ENCODE measurements at regions not wholly inside any gene's neighbourhood (a gene's known extent, or its start where the extent isn't known, plus 50 kb on each side); places are given as distances from the start of the nearest gene placed in this dataset.

DNA sequence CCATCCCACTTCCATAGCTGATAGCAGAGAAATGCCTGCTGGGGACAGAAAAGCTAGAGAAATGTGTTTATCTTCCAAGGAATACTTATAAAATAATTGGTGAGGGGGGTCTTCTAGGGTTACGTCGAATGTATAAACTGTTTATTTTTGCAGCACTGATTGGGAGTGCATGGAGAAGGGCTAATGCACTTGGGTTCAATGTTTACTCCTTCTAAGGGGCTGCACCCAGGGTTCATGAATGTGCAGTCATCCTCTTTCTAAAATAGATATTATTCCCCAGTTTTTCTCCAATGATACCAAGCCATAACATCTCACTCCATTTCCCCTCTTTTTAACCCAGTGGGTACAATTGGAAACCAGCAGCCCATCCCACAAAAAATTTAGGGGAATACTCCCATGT lies 336.9 kb downstream of the ETS1 start:
- DNase-seq: no peak

DNA sequence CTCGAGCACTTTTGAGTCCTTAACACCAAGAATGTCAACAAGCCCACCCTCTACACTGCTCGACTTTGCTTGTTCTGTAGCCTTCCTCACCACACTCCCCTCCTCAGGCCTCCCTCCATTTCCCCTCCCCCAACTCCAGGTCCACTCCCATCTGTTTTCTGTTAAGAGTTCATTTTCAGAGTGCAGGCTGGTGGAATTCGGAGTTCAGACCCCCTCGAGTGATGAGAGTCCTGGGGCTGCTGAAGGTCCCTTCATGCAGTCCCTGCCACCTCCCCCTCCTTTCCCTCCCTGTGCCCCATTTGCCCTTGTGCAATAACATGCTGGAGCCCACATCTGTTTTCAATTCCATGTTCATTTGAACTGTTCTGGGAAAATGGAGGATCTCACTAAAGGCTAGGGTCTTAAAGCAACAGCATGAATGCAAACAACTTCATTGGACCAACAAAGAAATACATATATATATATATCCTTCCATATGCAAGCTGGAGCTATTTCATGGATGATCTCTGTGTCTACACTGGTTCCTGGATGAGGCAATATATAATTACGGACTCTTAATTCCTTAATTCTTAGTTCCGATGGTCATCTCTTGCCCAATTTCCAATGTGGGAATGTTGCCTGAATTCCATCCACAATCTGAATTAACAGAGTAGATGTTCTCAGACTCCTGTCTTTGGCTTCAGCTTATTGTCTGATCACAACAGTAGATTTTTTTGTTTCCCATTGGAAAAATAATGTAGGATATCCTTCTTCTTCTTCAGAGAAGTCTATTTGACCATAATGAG lies 340.4 kb downstream of the ETS1 start:
- DNase-seq: no peak

DNA sequence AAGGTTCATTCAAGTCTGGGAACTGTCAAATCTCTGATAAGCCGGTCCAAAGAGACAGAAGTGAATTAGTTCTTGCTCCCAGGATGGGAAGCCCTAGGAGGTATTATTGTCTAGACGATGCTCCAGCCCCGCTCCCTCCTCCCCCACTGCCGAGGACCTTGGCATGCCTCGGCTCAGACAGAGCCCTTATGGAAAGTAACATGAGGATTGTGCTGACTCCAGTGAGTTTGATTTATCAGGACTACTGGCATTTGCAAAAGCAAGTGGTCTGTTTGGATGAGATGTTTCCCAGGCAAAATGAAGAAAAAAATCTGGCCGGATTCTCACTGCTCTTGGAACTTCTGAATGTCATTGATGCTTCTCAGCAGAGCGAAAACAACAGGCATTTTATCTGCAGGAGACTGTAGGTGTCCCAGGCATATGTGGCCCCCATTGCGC lies 341.0 kb downstream of the ETS1 start:
- DNase-seq: no peak

DNA sequence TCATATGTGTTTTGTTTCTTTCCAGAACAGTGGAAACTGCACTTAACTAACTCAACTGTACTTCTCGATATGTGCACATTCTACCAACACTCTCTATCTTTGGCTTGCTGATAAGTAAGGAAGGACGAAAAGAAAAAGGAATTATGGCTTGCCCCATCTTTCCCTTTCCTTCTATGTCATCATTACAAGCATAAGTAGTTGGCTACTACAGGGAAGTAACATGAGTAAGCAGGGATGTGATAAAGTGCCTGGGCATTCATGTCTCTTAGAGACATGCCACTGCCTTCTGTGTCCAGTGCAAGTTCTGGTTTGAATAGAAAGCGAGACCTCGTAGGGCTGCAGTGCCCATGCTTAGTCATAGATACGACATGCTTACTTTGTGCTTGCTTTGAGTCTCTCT lies 342.5 kb downstream of the ETS1 start:
- DNase-seq: no peak

DNA sequence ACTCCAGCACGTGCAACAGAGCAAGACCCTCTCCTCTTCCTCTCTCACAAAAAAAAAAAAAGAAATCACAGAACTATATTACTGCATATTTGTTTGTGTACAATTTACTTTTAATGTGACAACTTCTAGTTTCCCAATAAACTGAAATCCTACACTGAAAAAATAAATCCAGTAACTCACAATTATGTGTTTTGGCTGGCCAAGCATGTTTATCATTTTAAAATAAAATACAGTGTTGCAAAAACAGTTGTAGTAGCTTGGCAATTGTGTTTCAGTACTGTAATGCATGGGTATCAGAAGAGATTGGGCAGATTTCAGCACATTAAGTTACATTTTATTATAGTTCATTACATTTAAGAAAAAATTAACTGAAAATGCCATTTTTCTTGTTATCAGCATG lies 344.9 kb downstream of the ETS1 start:
- DNase-seq: no peak

DNA sequence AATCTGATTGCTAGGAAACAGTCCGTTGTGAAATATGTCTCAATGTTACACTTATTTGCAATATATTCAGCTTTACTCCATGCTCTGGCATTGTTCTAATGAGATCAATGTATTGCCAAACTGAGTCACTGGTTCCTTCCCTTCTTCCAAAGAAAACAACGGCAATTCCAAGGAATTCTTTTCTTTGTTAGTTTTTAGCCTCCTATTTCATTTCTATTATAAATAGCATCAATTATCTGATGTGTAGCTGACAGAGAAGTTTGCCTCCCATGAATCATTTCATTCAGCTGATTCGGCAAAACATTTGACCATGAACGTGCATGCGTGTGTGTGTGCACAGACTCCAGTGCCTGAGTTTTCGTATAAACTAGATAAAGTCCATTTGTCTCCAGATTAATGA lies 346.8 kb downstream of the ETS1 start:
- DNase-seq: no peak

DNA sequence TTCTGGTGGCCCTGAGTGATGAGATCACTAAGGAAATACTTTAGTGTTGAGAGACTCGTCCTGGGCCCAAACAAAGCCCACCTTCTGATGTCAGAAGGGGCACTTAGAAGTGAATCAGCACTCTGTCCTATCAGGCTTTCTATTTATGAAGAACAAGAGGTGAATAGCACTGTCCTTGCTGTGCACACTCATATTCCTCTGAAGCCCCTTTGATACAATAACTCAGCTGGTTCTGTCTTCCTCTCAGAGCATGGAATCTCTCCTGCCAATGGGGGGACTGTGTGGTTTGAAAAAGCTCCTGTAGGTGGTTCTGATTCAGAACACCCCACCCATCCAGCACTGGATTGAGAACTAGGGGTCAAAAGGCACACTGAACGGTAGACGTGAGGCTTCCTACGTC lies 348.1 kb downstream of the ETS1 start:
- DNase-seq: no peak

DNA sequence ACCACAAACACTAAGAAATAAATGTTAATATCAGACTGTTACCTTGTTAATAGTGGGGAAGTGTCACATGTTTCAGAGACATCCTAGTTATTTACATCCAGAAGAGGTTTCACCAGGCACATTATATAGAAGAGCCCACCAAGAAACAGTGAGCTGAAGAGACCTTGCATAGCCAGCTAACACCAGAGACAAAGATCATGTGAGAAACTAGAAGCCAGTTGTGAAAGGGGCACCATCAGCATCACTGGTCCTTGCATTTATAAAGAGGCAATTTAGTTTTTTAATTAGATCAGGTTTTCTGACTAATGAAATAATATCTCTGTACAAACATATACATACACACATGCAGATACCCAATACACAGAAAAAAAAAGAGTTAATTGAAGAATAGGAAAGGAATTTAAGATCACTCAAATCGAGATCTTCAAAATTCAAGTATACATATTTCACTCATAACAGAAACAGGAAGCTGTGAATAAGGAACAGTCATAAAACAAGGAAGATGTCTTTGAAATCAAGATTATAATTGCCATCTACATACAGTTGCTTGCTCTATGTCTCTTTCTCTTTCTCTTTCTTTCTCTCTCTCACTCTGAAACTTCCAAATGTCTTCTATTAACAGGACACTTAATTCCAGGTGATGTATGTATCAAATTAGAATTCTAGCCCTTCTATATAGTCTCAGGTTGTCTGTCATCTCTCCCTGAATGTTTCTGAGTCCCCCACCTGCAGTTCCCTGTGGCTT lies 348.7 kb downstream of the ETS1 start:
- DNase-seq: no peak

DNA sequence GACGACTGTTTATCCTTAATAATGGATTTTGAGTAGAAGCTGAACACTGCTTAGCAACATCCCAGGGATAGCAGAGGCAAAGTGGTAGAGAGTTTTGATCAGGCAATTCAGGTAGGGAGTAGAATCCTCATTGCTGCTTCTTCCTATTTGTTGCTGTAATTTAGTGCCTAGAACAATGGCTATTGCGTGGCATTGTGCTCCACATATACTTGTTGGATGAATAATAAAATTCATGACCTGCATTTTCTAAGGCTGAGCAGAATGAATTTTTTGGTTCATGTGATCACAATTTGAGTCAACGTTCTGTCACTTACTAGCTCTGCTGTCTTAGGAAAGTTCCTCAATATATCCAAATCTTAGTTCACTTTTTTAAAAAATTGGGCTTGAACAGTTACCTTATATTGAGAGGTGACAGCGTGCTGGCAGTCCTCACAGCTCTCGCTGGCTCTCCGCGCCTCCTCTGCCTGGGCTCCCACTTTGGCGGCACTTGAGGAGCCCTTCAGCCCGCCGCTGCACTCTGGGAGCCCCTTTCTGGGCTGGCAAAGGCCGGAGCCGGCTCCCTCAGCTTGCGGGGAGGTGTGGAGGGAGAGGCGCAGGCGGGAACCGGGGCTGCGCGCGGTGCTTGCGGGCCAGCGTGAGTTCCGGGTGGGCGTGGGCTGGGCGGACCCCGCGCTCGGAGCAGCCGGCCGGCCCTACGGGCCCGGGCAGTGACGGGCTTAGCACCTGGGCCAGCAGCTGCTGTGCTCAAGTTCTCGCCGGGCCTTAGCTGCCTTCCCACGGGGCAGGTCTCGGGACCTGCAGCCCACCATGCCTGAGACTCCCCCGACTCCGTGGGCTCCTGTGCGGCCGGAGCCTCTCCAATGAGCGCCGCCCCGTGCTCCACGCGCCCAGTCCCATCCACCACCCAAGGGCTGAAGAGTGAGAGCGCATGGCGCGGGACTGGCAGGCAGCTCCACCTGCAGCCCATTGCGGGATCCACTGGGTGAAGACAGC lies 350.6 kb downstream of the ETS1 start:
- DNase-seq: no peak

DNA sequence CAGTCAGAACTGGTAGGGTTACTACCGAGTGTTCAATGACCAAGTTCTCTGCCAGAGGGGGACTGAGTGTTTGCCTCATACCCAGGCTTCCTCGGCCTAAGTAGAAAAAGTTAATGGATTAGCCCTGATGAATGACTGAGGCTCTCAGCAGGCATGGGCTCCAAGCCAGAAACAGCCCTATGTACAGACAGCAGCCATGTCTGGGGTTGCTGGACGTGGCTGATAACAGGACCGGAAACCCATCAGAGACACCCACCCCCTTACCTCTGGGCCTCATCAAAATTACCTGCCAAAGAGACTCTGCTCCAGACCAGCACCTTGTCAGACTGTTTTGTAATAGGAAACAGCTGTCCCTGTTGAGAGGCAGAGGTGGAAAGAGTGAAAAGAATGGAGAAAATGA lies 351.4 kb downstream of the ETS1 start:
- no peak for DNase-seq

DNA sequence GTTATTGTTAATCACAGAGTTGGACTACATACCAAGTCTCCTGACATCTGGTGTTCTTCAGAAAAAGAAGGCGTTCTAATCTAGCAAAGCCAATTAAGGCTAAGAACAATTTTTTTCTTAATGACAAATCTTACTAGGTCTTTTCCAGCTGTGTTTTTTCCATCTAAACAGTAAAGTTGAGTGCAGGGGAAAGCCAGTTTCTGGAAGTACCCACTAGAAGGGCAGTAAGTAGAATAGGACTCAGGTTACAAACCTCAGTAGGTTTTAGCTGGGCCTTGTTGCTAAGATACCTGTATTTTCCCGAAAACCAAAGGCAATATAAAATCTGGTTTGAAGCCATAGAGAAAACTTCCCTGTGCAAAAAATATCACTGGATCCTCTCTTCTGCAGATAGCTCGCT lies 351.9 kb downstream of the ETS1 start:
- peak; percentile 21 for DNase-seq

DNA sequence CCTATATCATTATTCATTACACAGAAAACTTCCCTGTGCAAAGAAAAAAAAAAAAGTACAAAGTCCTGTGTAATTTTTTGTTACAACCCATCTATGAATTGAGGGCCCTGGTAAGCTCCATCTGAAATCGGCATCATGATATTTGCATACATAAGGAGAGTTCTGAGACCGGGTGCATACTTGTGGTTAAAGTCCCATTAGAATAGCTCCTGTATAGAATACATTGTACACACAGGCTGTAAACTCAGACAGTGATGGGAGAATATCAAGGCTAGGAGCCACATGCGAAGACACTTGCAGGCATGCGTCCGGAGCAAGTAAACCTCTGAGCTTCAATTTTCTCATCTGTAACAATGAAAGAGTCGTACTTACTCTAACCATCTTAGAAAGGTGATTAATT lies 353.2 kb downstream of the ETS1 start:
- DNase-seq: no peak

DNA sequence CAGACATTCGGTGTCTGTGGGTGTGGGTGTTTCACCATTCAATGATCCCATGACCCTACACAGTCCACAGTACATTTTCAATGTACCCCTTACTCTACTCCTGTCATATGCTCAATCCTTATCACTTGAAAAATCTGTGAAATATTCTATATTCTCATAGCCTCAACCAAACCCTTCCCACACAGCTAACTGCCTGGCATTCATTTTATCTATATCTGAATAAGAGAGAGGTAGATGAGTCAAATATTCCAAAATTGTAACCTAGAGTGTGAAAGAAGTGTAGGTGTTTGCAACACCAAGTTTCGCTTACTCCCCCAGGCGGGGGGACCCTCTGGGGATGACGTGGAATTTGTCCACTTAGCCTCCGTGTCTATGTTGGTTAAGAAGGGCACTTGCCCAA lies 354.8 kb downstream of the ETS1 start:
- no peak for DNase-seq

DNA sequence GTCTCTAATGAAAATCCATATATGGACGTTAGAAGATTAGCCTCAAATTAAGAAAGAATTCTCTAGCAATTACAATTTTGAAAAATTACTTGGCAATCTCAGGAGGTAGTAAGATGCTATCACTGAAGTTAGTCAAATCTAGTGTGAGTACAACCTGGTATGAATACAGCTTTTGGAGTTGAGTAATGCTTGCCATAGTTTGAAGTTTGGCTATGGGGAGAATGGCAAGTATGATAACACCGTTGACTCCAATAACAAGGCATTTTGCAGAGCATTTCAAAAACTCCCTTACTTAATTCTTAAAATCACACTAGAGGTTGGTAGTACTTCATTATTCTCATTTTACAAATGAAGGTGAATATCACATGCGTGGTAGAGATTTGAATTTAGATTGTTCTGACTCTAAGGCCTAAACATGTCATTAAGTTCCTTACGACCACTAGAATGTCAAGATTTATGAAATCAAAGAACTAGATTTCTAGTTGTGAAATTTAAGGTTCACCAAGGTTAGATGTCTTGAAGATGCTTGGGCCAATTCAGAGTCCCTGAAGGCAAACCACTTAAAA lies 355.4 kb downstream of the ETS1 start:
- no peak for DNase-seq

DNA sequence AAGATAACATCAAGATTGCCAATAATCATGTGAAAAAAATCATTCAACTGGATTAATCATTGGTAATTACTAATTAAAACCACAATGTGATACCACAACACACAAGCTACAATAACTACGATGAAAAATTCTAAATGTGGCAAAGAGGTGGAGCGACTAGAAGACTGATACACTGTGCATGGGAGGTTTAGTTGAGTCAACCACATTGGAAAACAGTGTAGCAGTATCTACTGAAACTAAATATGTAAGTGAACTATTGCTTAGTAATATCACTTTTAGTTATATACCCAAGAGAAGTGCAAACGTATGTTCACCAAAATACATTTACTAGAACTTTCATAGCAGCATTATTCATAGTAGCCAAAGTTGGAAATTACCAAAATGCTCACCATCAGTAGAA lies 359.9 kb downstream of the ETS1 start:
- DNase-seq: no peak

DNA sequence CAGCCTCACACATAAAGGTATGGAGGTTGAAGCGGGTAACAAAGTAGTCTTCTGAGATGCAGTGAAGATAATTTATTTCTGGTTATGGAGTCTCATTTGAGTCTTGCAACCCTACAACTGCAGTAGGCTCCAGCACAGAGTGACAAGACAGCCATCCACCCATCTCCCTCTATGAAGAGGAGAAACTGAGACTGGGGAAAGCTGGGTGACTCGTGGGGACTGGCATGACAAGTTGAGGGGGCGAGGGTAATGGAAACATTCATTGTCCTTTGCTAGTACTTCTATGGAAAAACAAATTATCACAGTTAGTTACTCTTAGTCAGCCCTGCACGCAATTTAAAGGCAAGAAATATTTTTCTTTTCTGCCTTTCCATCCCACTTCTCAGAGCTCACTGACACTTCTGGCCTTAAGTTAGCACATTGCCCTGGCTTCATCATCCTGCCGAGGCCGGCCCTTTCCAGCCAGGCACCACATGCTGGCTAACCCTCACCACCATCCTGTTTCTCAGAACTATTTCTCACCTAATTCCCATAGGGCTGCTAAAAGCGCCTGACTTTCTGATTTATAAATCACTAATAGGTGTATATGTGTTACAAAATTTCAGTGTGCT lies 361.1 kb downstream of the ETS1 start:
- DNase-seq: no peak

DNA sequence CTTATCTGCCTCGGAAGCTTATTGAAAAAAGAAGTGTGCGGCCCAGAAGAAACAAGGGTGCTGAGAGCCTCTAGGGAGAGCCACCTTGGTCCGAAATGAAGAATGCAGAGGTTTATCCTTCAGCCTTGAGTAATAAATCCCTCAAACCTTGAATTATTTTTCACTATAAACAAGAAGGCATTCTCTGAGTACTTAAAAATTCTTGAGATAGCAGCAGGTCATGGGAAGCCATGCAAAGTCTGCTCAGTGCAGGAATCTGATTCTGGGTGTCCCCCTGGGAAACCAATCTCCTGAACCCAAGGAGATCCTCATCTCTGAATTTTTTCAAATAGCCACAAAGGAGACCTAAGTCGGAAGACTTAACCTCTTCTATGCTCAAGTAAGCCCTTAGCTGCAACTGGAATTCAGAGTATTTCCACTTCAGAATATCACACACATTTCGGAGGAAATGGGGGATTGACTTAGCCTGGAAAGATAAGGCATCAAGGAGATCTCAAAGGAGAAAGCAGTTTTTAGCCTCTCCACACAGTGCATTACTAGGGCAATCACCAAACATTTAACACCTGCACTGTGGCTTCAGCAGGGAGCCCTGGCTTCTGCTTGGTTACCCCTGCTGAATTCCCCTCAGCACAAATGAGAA lies 365.0 kb downstream of the ETS1 start:
- DNase-seq: no peak

DNA sequence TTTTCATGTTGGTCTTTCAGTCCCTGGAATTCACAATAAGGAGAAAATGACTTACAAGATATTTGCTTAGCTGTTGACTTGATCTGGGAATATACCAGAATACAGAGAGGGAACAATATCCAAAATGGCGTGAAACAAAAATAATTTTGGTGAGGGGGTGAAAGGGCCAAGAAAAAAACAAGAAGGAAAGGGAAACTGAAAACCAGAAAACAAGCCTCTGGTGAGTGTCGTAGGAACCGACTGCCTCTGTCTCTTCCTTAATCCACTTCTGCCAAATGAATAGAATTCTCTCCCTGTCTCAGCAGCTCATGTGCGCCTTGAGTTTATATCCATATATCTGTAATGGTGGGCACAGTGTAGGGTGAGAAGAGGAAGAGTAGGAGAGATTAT lies 367.6 kb downstream of the ETS1 start:
- DNase-seq: no peak

DNA sequence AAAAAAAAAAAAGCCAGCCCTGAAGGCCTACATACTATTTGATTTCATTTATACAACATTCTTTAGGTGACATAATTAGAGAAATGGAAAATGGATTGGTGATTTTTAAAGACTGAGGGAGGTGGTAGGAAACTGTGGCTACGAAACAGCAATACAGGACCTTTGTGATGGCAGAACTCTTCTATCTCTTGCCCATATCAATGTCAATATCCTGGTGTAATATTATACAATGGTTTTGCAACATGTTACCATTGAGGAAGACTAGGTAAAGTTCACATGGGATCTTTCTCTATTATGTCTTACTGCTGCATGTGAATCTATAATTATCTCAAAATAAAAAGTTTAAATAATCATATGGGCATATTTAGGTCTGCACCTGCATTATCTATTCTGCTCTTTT lies 371.2 kb downstream of the ETS1 start:
- no peak for DNase-seq

DNA sequence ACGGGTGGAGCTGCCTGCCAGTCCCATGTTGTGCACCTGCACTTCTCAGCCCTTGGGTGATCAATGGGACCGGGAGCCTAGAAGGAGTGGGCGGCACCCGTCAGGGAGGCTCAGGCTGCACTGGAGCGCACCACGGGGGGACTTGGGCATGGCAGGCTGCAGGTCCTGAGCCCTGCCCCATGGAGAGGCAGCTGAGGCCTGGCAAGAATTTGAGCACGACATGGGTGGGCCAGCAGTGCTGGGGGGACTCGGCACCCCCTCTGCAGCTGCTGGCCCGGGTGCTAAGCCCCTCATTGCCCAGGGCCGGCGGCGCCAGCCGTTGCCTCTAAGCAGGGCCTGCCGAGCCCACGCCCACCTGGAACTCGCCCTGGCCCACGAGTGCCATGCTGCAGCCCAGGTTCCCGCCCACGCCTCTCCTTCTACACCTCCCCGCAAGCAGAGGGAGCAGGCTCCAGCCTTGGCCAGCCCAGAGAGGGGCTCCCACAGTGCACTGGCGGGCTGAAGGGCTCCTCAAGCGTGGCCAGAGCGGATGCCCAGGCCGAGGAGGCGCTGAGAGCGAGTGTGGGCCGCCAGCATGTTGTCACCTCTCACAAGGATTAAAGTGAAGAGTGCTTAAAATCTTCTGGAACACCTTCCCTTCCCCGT lies 372.0 kb downstream of the ETS1 start:
- no peak for DNase-seq

DNA sequence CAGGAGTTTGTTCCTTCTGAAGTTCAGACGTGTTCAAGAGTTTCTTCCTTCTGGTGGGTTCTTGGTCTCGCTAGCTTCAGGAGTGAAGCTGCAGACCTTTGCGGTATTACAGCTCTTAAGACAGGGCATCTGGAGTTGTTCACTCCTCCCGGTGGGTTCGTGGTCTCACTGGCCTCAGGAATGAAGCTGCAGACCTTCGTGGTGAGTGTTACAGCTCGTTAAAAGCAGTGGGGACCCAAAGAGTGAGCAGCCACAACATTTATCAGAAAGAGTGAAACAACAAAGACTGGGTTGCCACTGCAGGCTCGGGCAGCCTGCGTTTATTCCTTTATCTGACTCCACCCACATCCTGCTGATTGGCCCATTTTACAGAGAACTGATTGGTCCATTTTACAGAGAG lies 373.1 kb downstream of the ETS1 start:
- no peak for DNase-seq

DNA sequence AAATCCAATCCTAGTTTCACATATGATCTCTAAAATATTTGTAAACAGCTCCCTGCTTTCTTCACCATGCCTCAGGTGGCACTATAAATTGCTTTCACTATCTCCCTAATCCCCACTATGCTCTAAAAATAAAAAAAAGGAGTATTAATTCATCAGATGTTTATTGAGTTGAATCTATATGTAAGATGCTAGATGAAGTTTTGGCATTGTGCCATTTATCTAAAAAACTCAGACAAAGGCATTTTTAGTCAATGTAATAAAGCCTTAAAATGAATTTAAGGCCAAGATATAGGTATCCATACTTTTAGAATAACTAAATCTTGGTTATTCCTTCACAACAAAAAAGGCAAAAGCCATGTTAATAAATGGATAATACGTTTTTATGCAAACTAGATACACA lies 373.9 kb downstream of the ETS1 start:
- DNase-seq: no peak

Data from DMS79 treated with DMSO at 0.1 percent for 48 hours (cell line).